ENCODE measurements at regions not wholly inside any gene's neighbourhood (a gene's known extent, or its start where the extent isn't known, plus 50 kb on each side); places are given as distances from the start of the nearest gene placed in this dataset.

GRCh38 chr5:173507171-173507570 lies 109.3 kb downstream of the BOD1 start:
- TF ChIP-seq ZNF792 (tag by site-specific recombination; IDR thresholded peaks at IDR 0.05) (no peak), ZNF629 (tag by site-specific recombination; IDR thresholded peaks at IDR 0.05) (no peak), ZNF302 (tag by site-specific recombination; IDR thresholded peaks at IDR 0.05; ENCODE audit: low read depth) (no peak), SP2 (tag by site-specific recombination; IDR thresholded peaks at IDR 0.05) (no peak), ZBTB6 (tag by site-specific recombination; IDR thresholded peaks at IDR 0.05) (no peak), REPIN1 (tag by site-specific recombination; IDR thresholded peaks at IDR 0.05; ENCODE audit: low read depth) (no peak), ZNF707 (tag by site-specific recombination; IDR thresholded peaks at IDR 0.05) (no peak), ZNF133 (tag by site-specific recombination; IDR thresholded peaks at IDR 0.05) (no peak), CTCF (tag by site-specific recombination; IDR thresholded peaks at IDR 0.05) (no peak), YY1 (tag by site-specific recombination; IDR thresholded peaks at IDR 0.05) (no peak), ZNF510 (tag by site-specific recombination; IDR thresholded peaks at IDR 0.05; ENCODE audit: insufficient replicate concordance) (no peak), ZNF16 (tag by site-specific recombination; IDR thresholded peaks at IDR 0.05; ENCODE audit: low read depth) (no peak), SETDB1 (IDR thresholded peaks at IDR 0.05; ENCODE audit: insufficient read length, low read length) (no peak)
